ENCODE measurements at regions not wholly inside any gene's neighbourhood (a gene's known extent, or its start where the extent isn't known, plus 50 kb on each side); places are given as distances from the start of the nearest gene placed in this dataset.

DNA sequence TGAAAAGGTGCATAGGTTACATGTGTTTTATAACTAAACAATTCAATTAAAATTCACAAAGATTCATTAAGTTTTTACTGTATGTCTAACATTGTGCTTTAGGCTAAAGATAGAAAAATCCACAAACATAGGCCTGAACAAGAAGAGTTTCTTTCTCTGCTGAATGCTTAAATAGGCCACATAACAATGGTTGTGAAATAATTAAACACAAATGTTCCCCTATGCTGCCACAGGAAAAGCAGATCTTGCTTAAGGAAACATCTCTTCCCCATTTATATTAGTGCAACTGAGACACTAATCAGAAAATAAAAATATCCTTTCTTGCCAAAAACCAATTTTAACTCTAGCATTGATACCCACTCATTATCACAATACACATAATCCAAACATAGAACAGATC is 725.4 kb upstream of the DPPA4 start:
- Histone ChIP-seq H3K4me3 (no peak overlapping the region), H4K20me1 (ENCODE audit: insufficient read depth, poor library complexity, severe bottlenecking) (no peaks in the 10 kb centered on the region), H3K36me3 (replicated peaks; ENCODE audit: insufficient read depth, low read depth) (no peaks in the 10 kb centered on the region), H3K4me1 (ENCODE audit: insufficient read depth) (no peaks in the 10 kb centered on the region), H3K9me3 (ENCODE audit: low read depth) (no peaks in the 10 kb centered on the region), H3K4me2 (no peak overlapping the region), H3K27me3 (no peaks in the 10 kb centered on the region), H3K9me2 (replicated peaks; ENCODE audit: insufficient read depth) (no peaks in the 10 kb centered on the region), H3K79me2 (no peaks in the 10 kb centered on the region), H2AFZ (no peak overlapping the region), H3K27ac (no peak overlapping the region)
- DNase-seq (ENCODE audit: low spot score): no peak
- TF ChIP-seq, protein P1, sequence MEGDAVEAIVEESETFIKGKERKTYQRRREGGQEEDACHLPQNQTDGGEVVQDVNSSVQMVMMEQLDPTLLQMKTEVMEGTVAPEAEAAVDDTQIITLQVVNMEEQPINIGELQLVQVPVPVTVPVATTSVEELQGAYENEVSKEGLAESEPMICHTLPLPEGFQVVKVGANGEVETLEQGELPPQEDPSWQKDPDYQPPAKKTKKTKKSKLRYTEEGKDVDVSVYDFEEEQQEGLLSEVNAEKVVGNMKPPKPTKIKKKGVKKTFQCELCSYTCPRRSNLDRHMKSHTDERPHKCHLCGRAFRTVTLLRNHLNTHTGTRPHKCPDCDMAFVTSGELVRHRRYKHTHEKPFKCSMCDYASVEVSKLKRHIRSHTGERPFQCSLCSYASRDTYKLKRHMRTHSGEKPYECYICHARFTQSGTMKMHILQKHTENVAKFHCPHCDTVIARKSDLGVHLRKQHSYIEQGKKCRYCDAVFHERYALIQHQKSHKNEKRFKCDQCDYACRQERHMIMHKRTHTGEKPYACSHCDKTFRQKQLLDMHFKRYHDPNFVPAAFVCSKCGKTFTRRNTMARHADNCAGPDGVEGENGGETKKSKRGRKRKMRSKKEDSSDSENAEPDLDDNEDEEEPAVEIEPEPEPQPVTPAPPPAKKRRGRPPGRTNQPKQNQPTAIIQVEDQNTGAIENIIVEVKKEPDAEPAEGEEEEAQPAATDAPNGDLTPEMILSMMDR (IDR thresholded peaks at IDR 0.05; ENCODE audit: poor library complexity): no peak
- TF ChIP-seq EZH2phosphoT487 (IDR thresholded peaks at IDR 0.05; ENCODE audit: low read depth, severe bottlenecking, unreplicated experiment) (no peak), EZH2 (IDR thresholded peaks at IDR 0.05; ENCODE audit: borderline replicate concordance) (no peak)

DNA sequence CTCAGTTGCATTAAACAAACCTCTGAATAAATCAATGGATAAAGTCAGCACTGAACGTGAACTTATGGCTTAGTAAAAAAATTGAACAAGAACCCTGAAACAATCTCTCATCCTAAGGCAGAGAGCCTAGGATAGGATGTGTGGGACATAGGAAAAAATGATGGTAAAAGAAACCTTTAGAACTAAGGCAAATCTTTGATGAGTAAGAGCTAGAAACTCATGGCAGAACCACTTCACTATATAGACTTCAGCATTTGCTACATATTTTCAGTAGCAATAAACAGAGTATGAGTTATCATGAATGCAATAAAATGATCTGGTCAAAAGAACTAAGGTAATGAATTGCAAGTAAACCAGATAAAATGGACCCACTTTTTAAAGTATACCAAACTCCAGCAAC is 725.8 kb upstream of the DPPA4 start:
- Histone ChIP-seq H3K9me2 (replicated peaks; ENCODE audit: insufficient read depth) (no peaks in the 10 kb centered on the region), H3K27ac (no peak overlapping the region), H3K4me1 (ENCODE audit: insufficient read depth) (no peaks in the 10 kb centered on the region), H2AFZ (no peak overlapping the region), H4K20me1 (ENCODE audit: insufficient read depth, poor library complexity, severe bottlenecking) (no peaks in the 10 kb centered on the region), H3K9me3 (ENCODE audit: low read depth) (no peaks in the 10 kb centered on the region), H3K4me2 (no peak overlapping the region), H3K79me2 (no peaks in the 10 kb centered on the region), H3K36me3 (replicated peaks; ENCODE audit: insufficient read depth, low read depth) (no peaks in the 10 kb centered on the region), H3K4me3 (no peak overlapping the region), H3K27me3 (no peaks in the 10 kb centered on the region)
- DNase-seq (ENCODE audit: low spot score): no peak
- TF ChIP-seq, protein P1 (IDR thresholded peaks at IDR 0.05; ENCODE audit: poor library complexity): no peak
- WGBS (ENCODE audit: low lambda C conversion rate, missing lambda C conversion rate): 50% methylated on average over 1 of the region's 1 CpG

- H3K9me2 ChIP-seq (replicated peaks; ENCODE audit: insufficient read depth): no peaks in the 10 kb centered on the region
- H3K4me3 ChIP-seq: no peak overlapping the region
- DNase-seq (ENCODE audit: low spot score): no peak
- no peaks in the 10 kb centered on the region for H3K27me3 ChIP-seq
- H3K79me2 ChIP-seq: no peaks in the 10 kb centered on the region
- whole genome bisulfite sequencing (ENCODE audit: low lambda C conversion rate, missing lambda C conversion rate): 96% methylated on average over 3 of the region's 3 CpGs
- no peak overlapping the region for H3K27ac ChIP-seq
- H3K4me1 ChIP-seq (ENCODE audit: insufficient read depth): no peaks in the 10 kb centered on the region
- H4K20me1 ChIP-seq (ENCODE audit: insufficient read depth, poor library complexity, severe bottlenecking): no peaks in the 10 kb centered on the region
- no peaks in the 10 kb centered on the region for H3K9me3 ChIP-seq (ENCODE audit: low read depth)
- no peak overlapping the region for H3K4me2 ChIP-seq
- TF ChIP-seq EZH2phosphoT487 (IDR thresholded peaks at IDR 0.05; ENCODE audit: low read depth, severe bottlenecking, unreplicated experiment): no peak
- H2AFZ ChIP-seq: no peak overlapping the region
- no peaks in the 10 kb centered on the region for H3K36me3 ChIP-seq (replicated peaks; ENCODE audit: insufficient read depth, low read depth)
Measured at GRCh38 chr3:110066206-110066605, 728.9 kb upstream of the DPPA4 start.

GRCh38 chr3:110067527-110067926 is 730.2 kb upstream of the DPPA4 start:
- DNase-seq (ENCODE audit: low spot score): no peak
- 93% methylated on average over 1 of the region's 1 CpG for WGBS (ENCODE audit: low lambda C conversion rate, missing lambda C conversion rate)
- Histone ChIP-seq H3K9me3 (ENCODE audit: low read depth) (no peaks in the 10 kb centered on the region), H3K4me3 (no peak overlapping the region), H3K4me1 (ENCODE audit: insufficient read depth) (no peaks in the 10 kb centered on the region), H4K20me1 (ENCODE audit: insufficient read depth, poor library complexity, severe bottlenecking) (no peaks in the 10 kb centered on the region), H3K4me2 (no peak overlapping the region), H3K79me2 (no peaks in the 10 kb centered on the region), H2AFZ (no peak overlapping the region), H3K27ac (no peak overlapping the region), H3K9me2 (replicated peaks; ENCODE audit: insufficient read depth) (no peaks in the 10 kb centered on the region), H3K27me3 (no peaks in the 10 kb centered on the region), H3K36me3 (replicated peaks; ENCODE audit: insufficient read depth, low read depth) (no peaks in the 10 kb centered on the region)
- TF ChIP-seq EZH2phosphoT487 (IDR thresholded peaks at IDR 0.05; ENCODE audit: low read depth, severe bottlenecking, unreplicated experiment) (no peak), EZH2 (IDR thresholded peaks at IDR 0.05; ENCODE audit: borderline replicate concordance) (no peak)
- TF ChIP-seq, protein P1 (IDR thresholded peaks at IDR 0.05; ENCODE audit: poor library complexity): no peak
